ENCODE measurements at regions not wholly inside any gene's neighbourhood (a gene's known extent, or its start where the extent isn't known, plus 50 kb on each side); places are given as distances from the start of the nearest gene placed in this dataset.
"Not testable (repeated sequence)": the region's sequence is repeated elsewhere in the genome, so short reads cannot be mapped to it uniquely, and the experiment has no call there.

- intact Hi-C loops (cut with DNase I, micrococcal nuclease), result no loop called here
- no peak overlapping the region for H3K4me3 ChIP-seq
- DNase-seq (no peak), ATAC-seq (no peak)
- H3K9me3 ChIP-seq, result peaks cover 16% of the 10 kb centered on the region
- no peaks in the 10 kb centered on the region for H3K4me1 ChIP-seq (ENCODE audit: low read depth)
- no peak for TF ChIP-seq CTCF (IDR thresholded peaks at IDR 0.05)
- no peaks in the 10 kb centered on the region for H3K36me3 ChIP-seq (ENCODE audit: low read depth)
Measured at GRCh38 chr7:113270790-113271189, 152.4 kb upstream of the SMIM30 start.

- H3K4me1 ChIP-seq (ENCODE audit: low read depth); H3K4me3 ChIP-seq; H3K36me3 ChIP-seq (ENCODE audit: low read depth); ATAC-seq; intact Hi-C loops (cut with DNase I, micrococcal nuclease); DNase-seq: not testable (repeated sequence)
- peaks cover 12% of the 10 kb centered on the region for H3K9me3 ChIP-seq
Measured at GRCh38 chr7:113269592-113269991, 151.2 kb upstream of the SMIM30 start.

GRCh38 chr7:113268757-113269156, 150.4 kb upstream of the SMIM30 start:
- no peak overlapping the region for H3K4me3 ChIP-seq
- no peak for DNase-seq
- H3K36me3 ChIP-seq (ENCODE audit: low read depth), result no peaks in the 10 kb centered on the region
- intact Hi-C loops (cut with DNase I, micrococcal nuclease), result no loop called here
- ATAC-seq, result no peak
- H3K4me1 ChIP-seq (ENCODE audit: low read depth), result no peaks in the 10 kb centered on the region
- H3K9me3 ChIP-seq, result peaks cover 12% of the 10 kb centered on the region
- no peak for TF ChIP-seq CTCF (IDR thresholded peaks at IDR 0.05)

- no peak for ATAC-seq
- DNase-seq, result no peak
- no peaks in the 10 kb centered on the region for H3K36me3 ChIP-seq (ENCODE audit: low read depth)
- no peak for TF ChIP-seq CTCF (IDR thresholded peaks at IDR 0.05)
- intact Hi-C loops (cut with DNase I, micrococcal nuclease), result no loop called here
- H3K4me1 ChIP-seq (ENCODE audit: low read depth), result no peaks in the 10 kb centered on the region
- H3K9me3 ChIP-seq, result peaks cover 12% of the 10 kb centered on the region
- H3K4me3 ChIP-seq, result no peak overlapping the region
Measured at GRCh38 chr7:113267885-113268284, 149.5 kb upstream of the SMIM30 start.

GRCh38 chr7:113267271-113267670, 148.9 kb upstream of the SMIM30 start:
- TF ChIP-seq CTCF (IDR thresholded peaks at IDR 0.05), result no peak
- peaks cover 12% of the 10 kb centered on the region for H3K9me3 ChIP-seq
- intact Hi-C loops (cut with DNase I, micrococcal nuclease), result no loop called here
- DNase-seq, result no peak
- H3K4me3 ChIP-seq, result no peak overlapping the region
- no peaks in the 10 kb centered on the region for H3K4me1 ChIP-seq (ENCODE audit: low read depth)
- ATAC-seq, result no peak
- no peaks in the 10 kb centered on the region for H3K36me3 ChIP-seq (ENCODE audit: low read depth)

GRCh38 chr7:113263749-113264148, 145.4 kb upstream of the SMIM30 start:
- DNase-seq, result no peak
- intact Hi-C loops (cut with DNase I, micrococcal nuclease), result no loop called here
- no peak overlapping the region for H3K4me3 ChIP-seq
- no peaks in the 10 kb centered on the region for H3K36me3 ChIP-seq (ENCODE audit: low read depth)
- ATAC-seq, result no peak
- H3K4me1 ChIP-seq (ENCODE audit: low read depth), result no peaks in the 10 kb centered on the region
- peaks cover 7% of the 10 kb centered on the region for H3K9me3 ChIP-seq
- no peak for TF ChIP-seq CTCF (IDR thresholded peaks at IDR 0.05)

GRCh38 chr7:113263215-113263742, 144.9 kb upstream of the SMIM30 start:
- H3K4me3 ChIP-seq; intact Hi-C loops (cut with DNase I, micrococcal nuclease); ATAC-seq: not testable (repeated sequence)

More at GRCh38 chr7:113263215-113263742, 144.9 kb upstream of the SMIM30 start:
- not testable (repeated sequence) for H3K4me1 ChIP-seq (ENCODE audit: low read depth); DNase-seq; H3K9me3 ChIP-seq; H3K36me3 ChIP-seq (ENCODE audit: low read depth)
